GM12878 (cell line): ENCODE measurements at regions not wholly inside any gene's neighbourhood (a gene's known extent, or its start where the extent isn't known, plus 50 kb on each side); places are given as distances from the start of the nearest gene placed in this dataset.

ENCODE experiments used
- ATAC-seq: fragments of 200-7000 bp; cut with Tn5 transposase; 3 replicates; pipeline ENCODE4 v1.9.1; 2020; ENCODE audit warnings: mild to moderate bottlenecking, moderate library complexity
- BruUV-seq: library from RNA; stranded (reverse); fragments of 400-500 nt; replicated peaks from 2 replicates; lab custom pipeline; 2021; lab: Mats Ljungman, UMichigan
- CTCF ChIA-PET: fragments of 300-600 bp; sonication (Branson Sonifier 250); formaldehyde crosslinking; extraction: SDS; loops from one replicate; lab custom pipeline; 2021; ENCODE audit warnings: inconsistent platforms; lab: Yijun Ruan, JAX
- POLR2A ChIA-PET: fragments of 350-600 bp; formaldehyde crosslinking; extraction: SDS; loops from one replicate; lab custom pipeline; 2021; ENCODE audit warnings: inconsistent platforms; lab: Charles Lee
- RAD21 ChIA-PET: fragments of 300-600 bp; sonication (Branson Sonifier 250); formaldehyde crosslinking; loops from one replicate; lab custom pipeline; 2023; ENCODE audit warnings: antibody characterized with exemption; ENCODE audit not compliant: unreplicated experiment; lab: Charles Lee
- SMC1A ChIA-PET: fragments of 300-600 bp; sonication (Branson Sonifier 250); formaldehyde crosslinking; loops from one replicate; lab custom pipeline; 2023; ENCODE audit not compliant: unreplicated experiment, uncharacterized antibody; lab: Charles Lee
- DNase-seq: peaks from one replicate; pipeline ENCODE4 v3.0.0-alpha.2; 2011; ENCODE audit warnings: low read depth, low spot score
- FAIRE-seq: peaks from 3 replicates; lab custom pipeline; 2011; peaks lifted over from hg19 to GRCh38; lab: Jason Lieb, UNC
- H2AFZ ChIP-seq: 2 replicates; pipeline ENCODE4 v1.6.0; 2011; ENCODE audit warnings: low read depth, low read length, control low read depth; ENCODE audit not compliant: control insufficient read depth
- H3K27ac ChIP-seq: 2 replicates; pipeline ENCODE4 v1.5.1; 2011; ENCODE audit warnings: control low read depth; ENCODE audit not compliant: control insufficient read depth, insufficient read depth
- H3K27me3 ChIP-seq, 2 experiments: replicated peaks in 1 of 2; 2 replicates each; pipeline versions ENCODE4 v1.6.0 to v1.6.1; 2011; ENCODE audit warnings: low read length in 1 of 2; ENCODE audit not compliant: control insufficient read depth in 2 of 2, insufficient read depth in 2 of 2
- H3K36me3 ChIP-seq, 2 experiments: 2 replicates each; pipeline ENCODE4 v1.5.1; 2011; ENCODE audit warnings: low read length in 1 of 2; ENCODE audit not compliant: control insufficient read depth in 2 of 2, insufficient read depth in 2 of 2
- H3K4me1 ChIP-seq: 2 replicates; pipeline ENCODE4 v1.6.1; 2011; ENCODE audit warnings: mild to moderate bottlenecking, low read length, moderate library complexity, mixed read lengths; ENCODE audit not compliant: control insufficient read depth, insufficient read depth
- H3K4me2 ChIP-seq: 2 replicates; pipeline ENCODE4 v1.6.0; 2011; ENCODE audit warnings: control low read depth; ENCODE audit not compliant: control insufficient read depth, insufficient read depth
- H3K4me3 ChIP-seq: fragments of 200-600 bp; sonication (generic); 2 replicates; pipeline ENCODE4 v1.5.1; 2016
- H3K79me2 ChIP-seq: 2 replicates; pipeline ENCODE4 v1.6.0; 2011; ENCODE audit warnings: low read length; ENCODE audit not compliant: control insufficient read depth, insufficient read depth
- H3K9ac ChIP-seq: 2 replicates; pipeline ENCODE4 v1.8.0; 2011; ENCODE audit warnings: low read length, control low read depth, mixed read lengths; ENCODE audit not compliant: control insufficient read depth, insufficient read depth
- H3K9me3 ChIP-seq: replicated peaks from 3 replicates; pipeline ENCODE4 v1.5.1; 2011; ENCODE audit warnings: mild to moderate bottlenecking, low read length; ENCODE audit not compliant: control insufficient read depth, insufficient read depth
- H4K20me1 ChIP-seq: 2 replicates; pipeline ENCODE4 v1.6.0; 2011; ENCODE audit not compliant: control insufficient read depth, insufficient read depth
- BCL3 ChIP-seq: IDR thresholded peaks from 2 replicates; pipeline ENCODE4 v1.6.1; 2011; ENCODE audit warnings: borderline replicate concordance, low read depth, mild to moderate bottlenecking, moderate library complexity, low read length; ENCODE audit not compliant: insufficient read depth, poor library complexity, severe bottlenecking
- CBX5 ChIP-seq: sonication (generic); IDR thresholded peaks from 2 replicates; pipeline ENCODE4 v1.6.1; 2016; ENCODE audit warnings: low read depth, moderate library complexity, mild to moderate bottlenecking, inconsistent platforms
- CREM ChIP-seq: IDR thresholded peaks from 2 replicates; pipeline ENCODE4 v1.6.1; 2014; ENCODE audit warnings: antibody characterized with exemption, low read depth
- FOXK2 ChIP-seq: fragments of 450-650 bp; IDR thresholded peaks from 2 replicates; pipeline ENCODE4 v1.6.1; 2017; ENCODE audit warnings: mild to moderate bottlenecking, moderate library complexity
- GATAD2B ChIP-seq: fragments of 450-650 bp; conservative IDR thresholded peaks from 2 replicates; pipeline ENCODE4 v1.6.1; 2017; ENCODE audit warnings: low read depth, mild to moderate bottlenecking, moderate library complexity
- HDAC2 ChIP-seq: fragments of 200-600 bp; sonication (generic); IDR thresholded peaks from 2 replicates; pipeline ENCODE4 v1.6.1; 2017
- IKZF1 ChIP-seq: fragments of 450-650 bp; conservative IDR thresholded peaks from 2 replicates; pipeline ENCODE4 v1.6.1; 2017; ENCODE audit warnings: antibody characterized with exemption, mild to moderate bottlenecking
- JUNB ChIP-seq: IDR thresholded peaks from 2 replicates; pipeline ENCODE4 v1.6.1; 2016; ENCODE audit warnings: antibody characterized with exemption, mild to moderate bottlenecking
- MEF2A ChIP-seq: IDR thresholded peaks from 2 replicates; pipeline ENCODE4 v1.6.1; 2011; ENCODE audit warnings: low read depth, mild to moderate bottlenecking, low read length, moderate library complexity; ENCODE audit not compliant: insufficient read depth
- MYC ChIP-seq: IDR thresholded peaks from 2 replicates; pipeline ENCODE4 v1.6.1; 2011; ENCODE audit warnings: mild to moderate bottlenecking, low read length, moderate library complexity, inconsistent platforms; ENCODE audit not compliant: insufficient read depth, insufficient replicate concordance, insufficient read length, severe bottlenecking
- NBN ChIP-seq: fragments of 450-650 bp; IDR thresholded peaks from 2 replicates; pipeline ENCODE4 v1.6.1; 2016
- POU2F2 ChIP-seq: IDR thresholded peaks from 3 replicates; pipeline ENCODE4 v1.6.1; 2011; ENCODE audit warnings: low read depth, mild to moderate bottlenecking, low read length, borderline replicate concordance
- RAD21 ChIP-seq: IDR thresholded peaks from 2 replicates; pipeline ENCODE4 v1.6.1; 2011; ENCODE audit warnings: mild to moderate bottlenecking, low read depth, low read length, moderate library complexity; ENCODE audit not compliant: insufficient read depth
- SIN3A ChIP-seq: IDR thresholded peaks from 2 replicates; pipeline ENCODE4 v1.6.1; 2012; ENCODE audit warnings: low read depth, low read length, improper control_type of control experiment
- STAT3 ChIP-seq: IDR thresholded peaks from 2 replicates; pipeline ENCODE4 v1.6.1; 2011; ENCODE audit warnings: low read depth, low read length, improper control_type of control experiment
- TCF12 ChIP-seq: IDR thresholded peaks from 2 replicates; pipeline ENCODE4 v1.6.1; 2011; ENCODE audit warnings: low read depth, mild to moderate bottlenecking, low read length
- YY1 ChIP-seq: IDR thresholded peaks from 2 replicates; pipeline ENCODE4 v1.6.1; 2011; ENCODE audit warnings: low read depth, mild to moderate bottlenecking, low read length
- ZNF207 ChIP-seq: fragments of 450-650 bp; IDR thresholded peaks from 2 replicates; pipeline ENCODE4 v1.6.1; 2014; ENCODE audit warnings: antibody characterized with exemption, mild to moderate bottlenecking, borderline replicate concordance
- ZNF24 ChIP-seq: fragments of 450-650 bp; IDR thresholded peaks from 2 replicates; pipeline ENCODE4 v1.6.1; 2017; ENCODE audit warnings: antibody characterized with exemption, mild to moderate bottlenecking
- WGBS: methylation state at CpG from one replicate; pipeline ENCODE4 v1.1.6; 2016; ENCODE audit warnings: low lambda C conversion rate; ENCODE audit not compliant: insufficient replicate concordance, insufficient coverage; ENCODE audit errors: missing lambda C conversion rate; 5-methylcytosine and 5-hydroxymethylcytosine counted together
- in situ Hi-C: fragments of 300-500 bp; cut with MboI; formaldehyde crosslinking; loops from 9 replicates; pipeline ENCODE4 v1.14.3; 2018; ENCODE audit warnings: mixed read lengths
- intact Hi-C: fragments of 100-400 bp; cut with micrococcal nuclease; formaldehyde crosslinking; loops from one replicate; pipeline ENCODE4 v1.14.2; 2022; ENCODE audit not compliant: unreplicated experiment
- TF ChIP-seq, protein P1 (sequence below): fragments of 450-650 bp; IDR thresholded peaks from 2 replicates; pipeline ENCODE4 v1.6.1; 2018; ENCODE audit warnings: mild to moderate bottlenecking, low read depth, moderate library complexity; ENCODE audit not compliant: partially characterized antibody

DNA sequence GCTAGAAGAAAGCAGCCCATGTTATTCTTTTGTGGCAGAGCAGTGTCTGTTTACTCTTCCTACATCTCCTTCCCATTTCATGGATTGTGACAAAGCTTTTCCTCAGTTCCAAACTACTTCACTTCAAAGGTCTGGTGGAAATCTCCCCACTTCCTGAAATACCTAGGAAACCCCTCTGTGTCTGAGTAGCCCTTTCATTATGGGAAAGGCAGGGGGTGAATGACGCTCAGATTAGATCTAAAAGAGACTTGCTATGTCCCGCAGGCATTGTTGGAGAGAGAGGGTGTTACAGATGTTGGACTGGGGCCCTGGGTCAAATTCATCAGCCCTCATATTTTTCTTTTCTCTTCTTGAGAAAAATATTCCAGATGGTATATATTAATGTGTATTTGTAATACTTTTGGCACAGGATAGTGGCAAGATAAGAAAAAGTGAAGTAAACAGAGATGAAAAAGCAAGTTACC, 675.0 kb downstream of the IRS1 start:
- whole genome bisulfite sequencing: 43% methylated on average over 2 of the region's 2 CpGs
- ATAC-seq (no peak), FAIRE-seq (no peak), DNase-seq (no peak)
- no peak overlapping the region for H3K9ac ChIP-seq
- in situ Hi-C loops: no loop called here
- ChIA-PET RAD21 (no interaction called here), CTCF (no interaction called here), POLR2A (no interaction called here), SMC1A (no interaction called here)
- H3K79me2 ChIP-seq: no peaks in the 10 kb centered on the region
- no peak overlapping the region for H3K4me3 ChIP-seq
- H3K36me3 ChIP-seq: no peaks in the 10 kb centered on the region
- H4K20me1 ChIP-seq: no peaks in the 10 kb centered on the region
- no peaks in the 10 kb centered on the region for H3K4me1 ChIP-seq
- H3K9me3 ChIP-seq: no peaks in the 10 kb centered on the region
- no TSS peak for BruUV-seq
- TF ChIP-seq YY1: no peak
- TF ChIP-seq STAT3: no peak
- TF ChIP-seq MEF2A: no peak
- no peak for TF ChIP-seq JUNB
- no peak for TF ChIP-seq TCF12
- no peak for TF ChIP-seq ZNF207
- no peak for TF ChIP-seq NBN
- TF ChIP-seq CBX5: no peak
- TF ChIP-seq POU2F2: no peak
- TF ChIP-seq, protein P1, sequence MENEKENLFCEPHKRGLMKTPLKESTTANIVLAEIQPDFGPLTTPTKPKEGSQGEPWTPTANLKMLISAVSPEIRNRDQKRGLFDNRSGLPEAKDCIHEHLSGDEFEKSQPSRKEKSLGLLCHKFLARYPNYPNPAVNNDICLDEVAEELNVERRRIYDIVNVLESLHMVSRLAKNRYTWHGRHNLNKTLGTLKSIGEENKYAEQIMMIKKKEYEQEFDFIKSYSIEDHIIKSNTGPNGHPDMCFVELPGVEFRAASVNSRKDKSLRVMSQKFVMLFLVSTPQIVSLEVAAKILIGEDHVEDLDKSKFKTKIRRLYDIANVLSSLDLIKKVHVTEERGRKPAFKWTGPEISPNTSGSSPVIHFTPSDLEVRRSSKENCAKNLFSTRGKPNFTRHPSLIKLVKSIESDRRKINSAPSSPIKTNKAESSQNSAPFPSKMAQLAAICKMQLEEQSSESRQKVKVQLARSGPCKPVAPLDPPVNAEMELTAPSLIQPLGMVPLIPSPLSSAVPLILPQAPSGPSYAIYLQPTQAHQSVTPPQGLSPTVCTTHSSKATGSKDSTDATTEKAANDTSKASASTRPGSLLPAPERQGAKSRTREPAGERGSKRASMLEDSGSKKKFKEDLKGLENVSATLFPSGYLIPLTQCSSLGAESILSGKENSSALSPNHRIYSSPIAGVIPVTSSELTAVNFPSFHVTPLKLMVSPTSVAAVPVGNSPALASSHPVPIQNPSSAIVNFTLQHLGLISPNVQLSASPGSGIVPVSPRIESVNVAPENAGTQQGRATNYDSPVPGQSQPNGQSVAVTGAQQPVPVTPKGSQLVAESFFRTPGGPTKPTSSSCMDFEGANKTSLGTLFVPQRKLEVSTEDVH: no peak
- no peak for TF ChIP-seq MYC
- no peak for TF ChIP-seq HDAC2
- TF ChIP-seq FOXK2: no peak
- no peak for TF ChIP-seq BCL3
- no peak for TF ChIP-seq RAD21
- TF ChIP-seq ZNF24: no peak
- TF ChIP-seq SIN3A: no peak
- no peak for TF ChIP-seq CREM
- no peak for TF ChIP-seq GATAD2B
- no peak for TF ChIP-seq IKZF1
- H3K4me2 ChIP-seq: no peak overlapping the region
- H3K27me3 ChIP-seq: no peaks in the 10 kb centered on the region
- H3K27ac ChIP-seq: no peak overlapping the region
- H2AFZ ChIP-seq: no peak overlapping the region
- intact Hi-C loops: no loop called here
